HUES64 (cell line): ENCODE measurements at regions not wholly inside any gene's neighbourhood (a gene's known extent, or its start where the extent isn't known, plus 50 kb on each side); places are given as distances from the start of the nearest gene placed in this dataset.

ENCODE experiments used
- H3K27ac ChIP-seq: 2 replicates; pipeline ENCODE4 v1.7.0; 2013; ENCODE audit warnings: low read depth, low read length, inconsistent platforms
- H3K27me3 ChIP-seq: 2 replicates; pipeline ENCODE4 v1.6.1; 2013; ENCODE audit warnings: mild to moderate bottlenecking, low read length; ENCODE audit not compliant: insufficient read depth
- H3K36me3 ChIP-seq: 2 replicates; pipeline ENCODE4 v1.6.1; 2013; ENCODE audit warnings: mild to moderate bottlenecking, low read length; ENCODE audit not compliant: insufficient read depth
- H3K4me1 ChIP-seq: 2 replicates; pipeline ENCODE4 v1.6.1; 2013; ENCODE audit warnings: mild to moderate bottlenecking, low read length, moderate library complexity; ENCODE audit not compliant: insufficient read depth
- H3K4me3 ChIP-seq: 2 replicates; pipeline ENCODE4 v1.5.1; 2013; ENCODE audit warnings: mild to moderate bottlenecking, low read length, moderate library complexity
- H3K9ac ChIP-seq: 2 replicates; pipeline ENCODE4 v1.6.1; 2013; ENCODE audit warnings: mild to moderate bottlenecking, low read depth, low read length
- H3K9me3 ChIP-seq: 2 replicates; pipeline ENCODE4 v1.6.1; 2013; ENCODE audit warnings: low read depth, low read length; ENCODE audit not compliant: insufficient read depth
- WGBS: fragments of 150-250, 120-280 bp; methylation state at CpG from one replicate; pipeline ENCODE4 v1.1.7; 2013; ENCODE audit warnings: missing lambda C conversion rate; 5-methylcytosine and 5-hydroxymethylcytosine counted together

DNA sequence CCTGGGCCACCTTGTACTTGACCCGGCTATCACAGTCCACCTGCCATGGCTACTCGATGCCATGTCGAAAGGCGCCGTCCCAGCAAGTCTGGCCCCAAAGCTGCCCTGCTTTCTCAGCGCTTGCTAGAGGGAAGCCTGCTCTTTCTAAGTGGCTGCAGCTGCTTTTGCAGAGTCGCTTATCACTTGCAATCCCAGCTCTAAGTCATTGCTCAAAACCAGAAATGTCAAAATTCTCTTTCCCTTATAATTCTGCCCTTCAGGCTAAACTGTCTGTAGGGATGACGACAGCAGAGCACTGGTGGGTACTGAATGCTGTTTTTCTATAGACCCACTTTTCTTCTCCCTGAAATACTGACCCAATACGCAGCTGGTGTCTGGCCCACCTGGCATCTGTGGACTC is 184.2 kb downstream of the ENGASE start:
- Histone ChIP-seq H3K27ac (no peak overlapping the region), H3K9ac (no peak overlapping the region), H3K27me3 (no peaks in the 10 kb centered on the region), H3K36me3 (no peaks in the 10 kb centered on the region), H3K4me1 (no peaks in the 10 kb centered on the region), H3K4me3 (no peak overlapping the region), H3K9me3 (no peaks in the 10 kb centered on the region)
- WGBS: 93% methylated on average over 9 of the region's 9 CpGs

DNA sequence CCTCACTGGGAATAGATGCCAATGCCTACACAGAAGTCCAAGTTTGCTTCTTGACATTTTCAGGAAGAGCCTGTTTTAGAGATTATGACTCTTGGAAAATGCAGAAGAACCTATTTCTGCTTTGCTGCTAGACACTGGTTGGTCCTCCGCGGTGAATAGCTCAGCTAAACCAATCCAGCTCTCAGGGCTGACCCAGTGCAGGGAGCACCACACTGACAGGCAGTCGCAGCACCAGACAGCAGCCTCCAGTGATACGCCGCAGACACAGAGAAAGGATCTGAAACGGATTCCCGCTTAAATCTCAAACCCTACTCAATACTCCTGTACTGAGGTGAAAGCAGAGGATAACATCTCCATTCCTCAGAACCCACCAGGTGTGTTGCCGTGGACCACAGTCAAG is 183.4 kb downstream of the ENGASE start:
- Histone ChIP-seq H3K36me3 (no peaks in the 10 kb centered on the region), H3K4me3 (no peak overlapping the region), H3K9ac (no peak overlapping the region), H3K4me1 (no peaks in the 10 kb centered on the region), H3K9me3 (no peaks in the 10 kb centered on the region), H3K27ac (no peak overlapping the region), H3K27me3 (no peaks in the 10 kb centered on the region)
- 94% methylated on average over 8 of the region's 8 CpGs for WGBS

DNA sequence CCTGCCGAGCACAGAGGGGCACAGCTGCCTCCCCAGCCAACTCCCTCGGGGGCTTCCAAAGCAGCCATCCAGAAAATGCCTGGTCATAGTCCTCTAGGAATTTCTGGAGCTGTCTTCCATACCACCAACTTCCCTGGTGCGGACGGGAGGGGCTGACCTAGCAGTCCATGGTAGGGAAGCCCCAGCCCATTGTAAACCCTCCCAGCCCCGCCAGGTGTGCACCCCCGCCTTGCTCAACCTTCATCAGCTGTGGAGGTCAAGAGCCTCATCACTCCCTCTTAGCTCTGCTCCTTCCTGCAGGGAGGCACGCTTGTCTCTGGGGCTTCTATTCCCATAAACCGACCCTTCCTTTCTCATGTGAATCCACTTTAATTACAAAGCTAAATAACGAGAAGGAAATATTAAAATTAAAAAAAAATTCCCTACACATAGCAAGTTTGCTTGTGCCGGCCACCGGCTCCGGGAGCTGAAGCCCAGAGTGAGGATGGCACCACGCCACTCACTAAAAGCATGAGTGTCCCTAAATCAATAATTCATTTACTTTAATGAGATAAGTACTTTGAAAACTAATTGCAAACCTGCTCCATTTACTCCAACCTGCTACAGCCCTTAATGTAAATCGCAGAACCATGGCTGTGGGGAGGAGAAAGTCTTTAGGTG is 181.4 kb downstream of the ENGASE start:
- WGBS: 93% methylated on average over 14 of the region's 14 CpGs
- Histone ChIP-seq H3K27me3 (no peaks in the 10 kb centered on the region), H3K27ac (no peak overlapping the region)

DNA sequence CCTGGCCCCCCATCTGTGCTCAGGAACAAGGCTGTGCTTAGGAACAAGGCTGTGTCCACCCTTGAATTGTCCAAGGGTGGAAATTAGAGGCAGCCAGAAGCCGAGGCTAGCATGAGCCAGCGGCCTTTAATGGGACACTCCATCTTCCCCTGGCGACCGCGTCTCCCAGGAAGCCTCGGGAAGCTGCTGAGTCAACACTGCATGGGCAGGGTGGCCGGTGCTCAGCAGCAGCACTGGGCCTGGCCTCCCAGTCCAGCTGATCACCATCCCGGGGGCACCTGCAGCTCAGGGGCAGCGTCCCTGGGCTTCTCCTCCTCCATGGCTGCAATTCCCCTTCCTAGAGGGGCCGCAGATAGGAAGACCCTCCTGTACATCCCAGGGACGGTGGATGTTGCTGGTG is 180.8 kb downstream of the ENGASE start:
- H3K4me1 ChIP-seq: no peaks in the 10 kb centered on the region
- no peak overlapping the region for H3K9ac ChIP-seq
- no peaks in the 10 kb centered on the region for H3K36me3 ChIP-seq
- WGBS: 90% methylated on average over 11 of the region's 11 CpGs
- no peak overlapping the region for H3K27ac ChIP-seq
- no peaks in the 10 kb centered on the region for H3K9me3 ChIP-seq
- no peak overlapping the region for H3K4me3 ChIP-seq
- H3K27me3 ChIP-seq: no peaks in the 10 kb centered on the region

More for the DNA sequence above, 181.4 kb downstream of the ENGASE start:
- no peaks in the 10 kb centered on the region for H3K9me3 ChIP-seq
- no peak overlapping the region for H3K4me3 ChIP-seq
- H3K36me3 ChIP-seq: no peaks in the 10 kb centered on the region
- H3K4me1 ChIP-seq: no peaks in the 10 kb centered on the region
- H3K9ac ChIP-seq: no peak overlapping the region

DNA sequence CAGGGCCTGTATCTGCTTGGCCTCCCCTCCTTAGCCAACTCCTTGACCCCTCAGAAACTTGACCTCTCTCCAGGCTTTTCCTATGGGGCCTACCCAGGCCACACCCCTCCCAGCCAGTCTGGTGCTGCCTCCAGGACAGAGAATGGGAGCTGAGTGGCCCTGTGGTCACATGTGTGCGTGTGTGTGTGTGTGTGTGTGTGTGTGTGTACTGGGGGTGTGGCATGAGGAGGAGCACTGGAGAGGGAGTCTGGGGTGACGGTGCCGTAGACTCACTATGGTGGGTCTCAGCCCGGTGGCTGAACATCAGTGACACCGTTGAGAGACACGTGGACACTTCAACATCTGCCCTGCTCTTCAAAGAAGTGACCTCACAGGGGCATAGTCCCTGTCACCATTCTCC is 180.4 kb downstream of the ENGASE start:
- H3K4me1 ChIP-seq: no peaks in the 10 kb centered on the region
- H3K9me3 ChIP-seq: no peaks in the 10 kb centered on the region
- no peaks in the 10 kb centered on the region for H3K27me3 ChIP-seq
- no peak overlapping the region for H3K4me3 ChIP-seq
- H3K36me3 ChIP-seq: no peaks in the 10 kb centered on the region
- WGBS: 85% methylated on average over 6 of the region's 6 CpGs
- no peak overlapping the region for H3K27ac ChIP-seq
- H3K9ac ChIP-seq: no peak overlapping the region

DNA sequence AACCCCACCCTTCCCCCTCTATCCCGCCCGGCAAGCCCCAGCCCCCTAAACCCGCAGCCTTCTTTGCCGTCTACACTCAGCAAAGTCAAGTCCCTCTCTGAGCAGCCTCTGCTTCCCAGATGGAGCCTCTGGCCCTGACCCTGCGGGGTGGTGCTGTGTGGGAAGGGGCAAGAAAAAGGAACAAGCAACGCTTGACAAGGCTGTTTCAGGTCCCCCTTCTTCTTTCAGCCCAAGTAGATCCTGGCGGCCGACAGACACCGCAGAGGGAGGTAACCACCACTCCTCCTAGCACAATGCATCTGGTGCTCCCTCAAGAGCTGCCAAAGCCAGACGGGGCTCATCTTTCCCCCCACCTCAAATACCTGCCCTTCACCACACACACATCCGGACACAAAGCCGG is 178.3 kb downstream of the ENGASE start:
- no peak overlapping the region for H3K27ac ChIP-seq
- H3K9me3 ChIP-seq: no peaks in the 10 kb centered on the region
- no peaks in the 10 kb centered on the region for H3K4me1 ChIP-seq
- no peak overlapping the region for H3K4me3 ChIP-seq
- no peaks in the 10 kb centered on the region for H3K36me3 ChIP-seq
- no peaks in the 10 kb centered on the region for H3K27me3 ChIP-seq
- H3K9ac ChIP-seq: no peak overlapping the region
- 84% methylated on average over 12 of the region's 12 CpGs for WGBS

DNA sequence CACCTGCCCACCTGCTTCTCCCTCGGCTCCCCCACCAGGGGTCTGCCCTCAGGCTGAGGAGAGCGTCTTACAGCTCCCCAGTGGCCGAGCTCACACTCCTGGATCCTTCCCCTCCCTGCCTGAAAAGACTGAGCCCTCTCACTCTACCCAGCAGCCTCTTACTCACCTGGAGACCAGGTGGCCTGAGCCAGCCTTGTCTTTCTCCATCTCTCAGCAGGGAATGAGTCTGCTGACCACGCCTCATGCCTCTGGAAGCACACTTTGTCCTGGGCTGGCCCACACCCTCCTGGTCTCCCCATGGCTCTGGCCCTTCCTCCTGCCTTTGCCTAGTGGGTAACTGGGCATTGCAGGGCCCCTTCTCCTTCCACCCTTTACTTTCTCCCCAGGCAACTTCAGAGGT is 177.2 kb downstream of the ENGASE start:
- Histone ChIP-seq H3K4me3 (no peak overlapping the region), H3K36me3 (no peaks in the 10 kb centered on the region), H3K27ac (no peak overlapping the region), H3K9me3 (no peaks in the 10 kb centered on the region), H3K27me3 (no peaks in the 10 kb centered on the region), H3K4me1 (no peaks in the 10 kb centered on the region), H3K9ac (no peak overlapping the region)
- 86% methylated on average over 4 of the region's 4 CpGs for WGBS

DNA sequence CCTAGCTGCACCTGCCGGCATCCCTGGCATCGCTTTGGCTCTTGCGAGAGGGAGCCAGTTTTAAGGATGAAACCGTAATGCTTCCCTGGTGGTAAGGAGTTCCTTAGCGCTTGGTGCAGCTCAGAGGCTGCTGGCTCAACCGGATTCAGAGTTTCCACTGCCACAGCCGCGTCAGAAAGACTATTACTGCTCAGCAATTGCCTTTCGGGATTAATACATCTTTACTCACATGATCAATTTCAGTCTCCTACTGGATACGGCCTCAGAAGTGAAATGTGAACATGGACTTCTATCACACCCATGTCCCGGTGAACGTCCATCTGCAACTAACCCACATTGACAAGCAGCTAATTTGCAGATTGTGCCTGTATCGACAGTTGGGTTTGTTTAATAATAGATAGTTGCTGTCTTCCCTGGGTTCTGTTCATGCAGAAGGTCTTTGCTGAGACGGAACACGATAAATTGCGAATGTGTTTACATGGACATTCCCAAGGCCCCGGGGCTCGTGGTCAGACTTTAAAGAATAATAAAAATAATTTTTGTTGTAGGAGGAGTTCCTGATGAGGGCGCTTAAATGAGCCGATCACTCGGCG is 175.4 kb downstream of the ENGASE start:
- Histone ChIP-seq H3K9ac (no peak overlapping the region), H3K9me3 (no peaks in the 10 kb centered on the region), H3K36me3 (no peaks in the 10 kb centered on the region), H3K4me3 (no peak overlapping the region), H3K27ac (no peak overlapping the region), H3K4me1 (no peaks in the 10 kb centered on the region), H3K27me3 (no peaks in the 10 kb centered on the region)
- WGBS: 91% methylated on average over 22 of the region's 22 CpGs

DNA sequence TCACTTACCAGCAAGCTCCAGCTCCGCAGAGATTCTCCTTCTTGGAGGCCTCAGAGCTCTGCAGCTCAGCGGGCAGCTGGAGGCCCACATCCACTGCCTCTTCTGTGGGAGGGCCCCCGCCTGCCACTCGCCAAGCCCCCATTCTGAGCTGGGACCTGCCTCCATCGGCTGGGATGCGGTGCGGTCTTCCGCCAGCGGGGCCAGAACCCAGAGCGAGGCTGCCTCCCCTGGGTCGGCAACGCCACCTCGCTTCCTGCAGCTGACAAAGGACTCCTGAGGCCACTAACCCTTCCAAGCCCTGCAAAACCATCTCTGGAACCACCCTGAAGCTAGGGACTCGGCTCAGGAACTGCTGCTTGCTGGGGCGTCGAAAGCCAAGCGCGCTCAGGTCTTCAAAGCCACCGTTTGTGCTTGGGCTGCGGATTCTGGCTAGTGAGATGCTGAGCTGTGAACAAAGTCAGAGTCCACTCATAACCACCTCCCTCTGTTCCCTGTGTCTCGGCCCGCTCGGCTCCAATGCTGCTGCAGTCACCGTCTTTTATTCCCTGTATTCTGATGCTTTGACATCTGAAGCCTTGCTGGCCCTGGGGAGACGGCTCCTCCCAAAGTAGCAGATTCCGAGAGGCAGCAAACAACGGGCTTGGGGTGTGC is 174.3 kb downstream of the ENGASE start:
- H3K9me3 ChIP-seq: no peaks in the 10 kb centered on the region
- H3K27me3 ChIP-seq: no peaks in the 10 kb centered on the region
- no peaks in the 10 kb centered on the region for H3K36me3 ChIP-seq
- H3K4me1 ChIP-seq: no peaks in the 10 kb centered on the region
- H3K4me3 ChIP-seq: no peak overlapping the region
- WGBS: 86% methylated on average over 27 of the region's 27 CpGs
- H3K27ac ChIP-seq: no peak overlapping the region
- H3K9ac ChIP-seq: no peak overlapping the region

DNA sequence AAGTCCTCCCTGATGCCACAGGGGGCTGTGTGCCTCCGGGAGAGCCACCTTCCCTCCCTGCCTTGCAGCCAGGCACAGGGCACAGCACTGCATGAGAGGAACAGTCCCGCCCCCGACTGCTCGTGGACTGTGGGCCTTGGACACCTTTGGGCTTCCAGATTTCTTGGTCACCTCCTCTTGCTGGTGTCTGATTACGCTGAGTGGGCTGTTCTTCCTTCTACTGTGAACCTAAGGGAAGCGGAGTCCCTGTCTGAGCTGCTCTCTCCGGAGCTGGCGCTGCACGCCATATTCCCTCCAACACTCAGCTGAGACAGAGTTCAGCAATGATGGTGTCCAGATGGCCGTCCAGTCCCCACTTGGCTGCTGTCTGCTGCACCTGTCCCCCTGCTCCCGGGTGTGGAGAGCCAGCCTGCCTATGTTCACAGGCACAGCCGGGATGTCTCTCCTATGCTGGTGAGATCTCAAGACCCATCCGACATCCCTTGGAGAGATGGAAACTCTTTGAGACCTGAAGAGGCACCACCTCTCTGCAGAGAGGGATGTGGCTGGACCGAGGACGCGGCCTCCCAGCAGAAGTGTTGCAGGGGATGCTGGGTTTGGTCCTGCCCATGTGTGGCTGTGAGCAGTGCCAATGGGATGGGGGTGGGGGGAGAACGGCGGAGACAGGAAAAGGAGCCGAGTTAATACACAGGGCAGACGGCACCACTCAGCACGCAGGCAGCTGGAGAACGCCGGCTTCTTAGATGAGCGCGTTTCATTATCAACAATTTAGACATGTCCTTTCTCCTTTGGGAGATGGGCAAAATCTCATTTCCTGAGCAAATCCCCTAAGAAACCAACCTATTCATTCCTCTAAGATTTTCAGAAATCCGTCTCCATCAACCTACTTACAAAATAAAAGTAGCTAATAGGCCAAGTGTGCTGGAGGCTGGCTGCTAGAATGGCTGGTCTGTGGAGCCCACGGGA is 171.9 kb downstream of the ENGASE start:
- no peak overlapping the region for H3K27ac ChIP-seq
- WGBS: 83% methylated on average over 27 of the region's 27 CpGs
- H3K9ac ChIP-seq: no peak overlapping the region
- no peaks in the 10 kb centered on the region for H3K4me1 ChIP-seq
- H3K9me3 ChIP-seq: no peaks in the 10 kb centered on the region
- no peaks in the 10 kb centered on the region for H3K36me3 ChIP-seq
- H3K4me3 ChIP-seq: no peak overlapping the region
- H3K27me3 ChIP-seq: no peaks in the 10 kb centered on the region

DNA sequence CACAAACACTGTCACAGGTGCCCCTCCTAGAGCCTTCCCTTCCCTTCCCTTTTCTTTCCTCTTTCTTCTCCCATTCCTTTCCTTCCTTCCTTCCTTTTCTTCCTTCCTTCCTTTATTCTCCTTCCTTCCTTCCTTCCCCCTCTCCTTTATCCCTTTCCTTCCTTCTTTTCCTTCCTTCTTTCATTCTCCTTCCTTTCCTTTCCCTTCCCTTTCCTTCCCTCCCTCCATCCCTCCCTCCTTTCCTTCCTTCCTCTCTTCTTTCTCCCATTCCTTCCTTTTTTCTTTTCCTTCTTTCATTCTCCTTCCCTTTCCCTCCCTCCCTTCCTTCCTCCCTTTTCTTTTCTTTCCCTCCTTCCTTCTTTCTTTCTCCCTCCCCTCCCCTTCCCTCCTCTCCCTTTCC is 170.0 kb downstream of the ENGASE start:
- Histone ChIP-seq H3K4me3 (no peak overlapping the region), H3K27me3 (no peaks in the 10 kb centered on the region), H3K4me1 (no peaks in the 10 kb centered on the region), H3K27ac (no peak overlapping the region), H3K9me3 (no peaks in the 10 kb centered on the region), H3K36me3 (no peaks in the 10 kb centered on the region), H3K9ac (no peak overlapping the region)
